ENCODE measurements at regions not wholly inside any gene's neighbourhood (a gene's known extent, or its start where the extent isn't known, plus 50 kb on each side); places are given as distances from the start of the nearest gene placed in this dataset.

- H3K27ac ChIP-seq: peak overlapping the region; percentile 79
- H3K4me1 ChIP-seq: peaks cover 17% of the 10 kb centered on the region
- no peaks in the 10 kb centered on the region for H3K9me3 ChIP-seq
- intact Hi-C loops (cut with DNase I): no loop called here
- DNase-seq (no peak), ATAC-seq (peak; percentile 20 to 47)
- TF ChIP-seq, protein P1, sequence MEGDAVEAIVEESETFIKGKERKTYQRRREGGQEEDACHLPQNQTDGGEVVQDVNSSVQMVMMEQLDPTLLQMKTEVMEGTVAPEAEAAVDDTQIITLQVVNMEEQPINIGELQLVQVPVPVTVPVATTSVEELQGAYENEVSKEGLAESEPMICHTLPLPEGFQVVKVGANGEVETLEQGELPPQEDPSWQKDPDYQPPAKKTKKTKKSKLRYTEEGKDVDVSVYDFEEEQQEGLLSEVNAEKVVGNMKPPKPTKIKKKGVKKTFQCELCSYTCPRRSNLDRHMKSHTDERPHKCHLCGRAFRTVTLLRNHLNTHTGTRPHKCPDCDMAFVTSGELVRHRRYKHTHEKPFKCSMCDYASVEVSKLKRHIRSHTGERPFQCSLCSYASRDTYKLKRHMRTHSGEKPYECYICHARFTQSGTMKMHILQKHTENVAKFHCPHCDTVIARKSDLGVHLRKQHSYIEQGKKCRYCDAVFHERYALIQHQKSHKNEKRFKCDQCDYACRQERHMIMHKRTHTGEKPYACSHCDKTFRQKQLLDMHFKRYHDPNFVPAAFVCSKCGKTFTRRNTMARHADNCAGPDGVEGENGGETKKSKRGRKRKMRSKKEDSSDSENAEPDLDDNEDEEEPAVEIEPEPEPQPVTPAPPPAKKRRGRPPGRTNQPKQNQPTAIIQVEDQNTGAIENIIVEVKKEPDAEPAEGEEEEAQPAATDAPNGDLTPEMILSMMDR (IDR thresholded peaks at IDR 0.05): no peak
- peaks cover 60% of the 10 kb centered on the region for H3K36me3 ChIP-seq
- H3K27me3 ChIP-seq (ENCODE audit: low read depth): no peaks in the 10 kb centered on the region
- H3K4me3 ChIP-seq: peak overlapping the region; percentile 32
Measured at GRCh38 chr16:22425036-22425801, 50.8 kb upstream of the CDR2 start.

DNA sequence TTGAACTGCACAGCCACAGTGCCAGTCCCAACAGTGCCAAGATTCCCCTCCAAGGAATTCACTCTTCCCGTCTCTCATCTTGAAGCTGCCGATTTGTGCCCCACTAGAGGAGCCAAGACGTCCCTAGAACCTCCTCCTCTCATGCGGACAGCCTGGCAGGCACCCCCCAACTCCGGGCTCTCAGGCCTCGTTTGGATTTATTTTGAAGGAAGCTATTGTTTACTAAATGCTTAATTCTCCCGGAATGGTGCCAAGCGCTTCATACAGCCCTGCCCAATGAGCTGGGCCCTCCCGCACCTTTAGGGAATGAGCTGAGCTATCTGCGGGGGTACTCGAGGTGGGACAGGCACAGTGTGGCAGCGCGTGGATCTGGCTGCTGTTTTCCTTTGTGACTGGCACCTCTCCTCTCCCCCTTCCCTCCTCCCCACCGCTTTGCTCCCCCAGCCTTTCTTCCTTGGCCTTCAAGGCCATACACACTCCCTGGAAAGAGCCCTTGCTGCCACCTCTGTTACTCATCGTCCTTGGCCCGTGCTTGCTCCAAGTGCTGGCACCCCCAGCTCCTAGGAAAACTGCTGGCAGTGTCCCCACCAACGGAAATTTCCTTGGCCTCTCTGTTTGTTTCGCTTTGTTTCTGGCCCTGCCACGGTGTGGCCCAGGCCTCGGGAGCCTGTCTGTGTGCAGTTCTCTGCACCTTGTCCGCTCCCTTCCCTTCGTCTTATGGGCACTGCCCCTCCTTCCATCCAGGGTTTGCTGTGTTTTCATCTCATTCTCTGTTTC is 49.9 kb upstream of the CDR2 start:
- ATAC-seq: peak; percentile 18 to 30
- Histone ChIP-seq H3K27me3 (ENCODE audit: low read depth) (no peaks in the 10 kb centered on the region), H3K36me3 (peaks cover 58% of the 10 kb centered on the region), H3K9me3 (no peaks in the 10 kb centered on the region), H3K4me3 (peak overlapping the region; percentile 32), H3K4me1 (peaks cover 17% of the 10 kb centered on the region), H3K27ac (peak overlapping the region; percentile 79)
- DNase-seq: no peak
- intact Hi-C loops (cut with DNase I): no loop called here
- TF ChIP-seq, protein P1 (IDR thresholded peaks at IDR 0.05): no peak

Data from lower lobe of right lung (tissue), 2 donors.